KMS-11 (cell line): ENCODE measurements at regions not wholly inside any gene's neighbourhood (a gene's known extent, or its start where the extent isn't known, plus 50 kb on each side); places are given as distances from the start of the nearest gene placed in this dataset.

Source experiments
- H2AFZ ChIP-seq: fragments of 200-600 bp; sonication (generic); 2 replicates; pipeline ENCODE4 v1.6.1; 2016; ENCODE audit warnings: antibody characterized with exemption, mixed run types, low read depth
- H3K27ac ChIP-seq: fragments of 200-600 bp; sonication (generic); 2 replicates; pipeline ENCODE4 v1.6.1; 2016; ENCODE audit warnings: mild to moderate bottlenecking, mixed run types
- H3K27me3 ChIP-seq: fragments of 200-600 bp; sonication (generic); 2 replicates; pipeline ENCODE4 v1.6.1; 2017; ENCODE audit warnings: mild to moderate bottlenecking, low read depth, mixed run types, moderate library complexity; ENCODE audit not compliant: insufficient read depth
- H3K36me3 ChIP-seq: fragments of 200-600 bp; sonication (generic); 2 replicates; pipeline ENCODE4 v1.6.1; 2017; ENCODE audit warnings: mild to moderate bottlenecking, mixed run types; ENCODE audit not compliant: insufficient read depth
- H3K4me1 ChIP-seq: fragments of 200-600 bp; sonication (generic); 2 replicates; pipeline ENCODE4 v1.6.1; 2016; ENCODE audit warnings: mild to moderate bottlenecking, low read depth, mixed run types; ENCODE audit not compliant: poor library complexity, severe bottlenecking
- H3K4me2 ChIP-seq: fragments of 200-600 bp; sonication (generic); 2 replicates; pipeline ENCODE4 v1.7.0; 2016; ENCODE audit warnings: mild to moderate bottlenecking, mixed run types
- H3K4me3 ChIP-seq: fragments of 200-600 bp; sonication (generic); IDR thresholded peaks from 2 replicates; pipeline ENCODE4 v1.6.1; 2017; ENCODE audit warnings: low read depth, low read length, mixed read lengths; ENCODE audit not compliant: insufficient read depth
- H3K79me2 ChIP-seq: fragments of 200-600 bp; sonication (generic); 2 replicates; pipeline ENCODE4 v1.6.1; 2016; ENCODE audit warnings: low read depth, mixed run types; ENCODE audit not compliant: insufficient read depth
- H3K9ac ChIP-seq: fragments of 200-600 bp; sonication (generic); 2 replicates; pipeline ENCODE4 v1.6.1; 2016; ENCODE audit warnings: mild to moderate bottlenecking, mixed run types
- H4K20me1 ChIP-seq: fragments of 200-600 bp; sonication (generic); 2 replicates; pipeline ENCODE4 v1.6.1; 2016; ENCODE audit warnings: mild to moderate bottlenecking, mixed run types; ENCODE audit not compliant: insufficient read depth
- TF ChIP-seq, protein P1 (sequence below): fragments of 200-600 bp; sonication (generic); conservative IDR thresholded peaks from 2 replicates; pipeline ENCODE4 v1.6.1; 2017; ENCODE audit warnings: low read depth, mild to moderate bottlenecking, antibody characterized with exemption, low read length, moderate library complexity, mixed read lengths

DNA sequence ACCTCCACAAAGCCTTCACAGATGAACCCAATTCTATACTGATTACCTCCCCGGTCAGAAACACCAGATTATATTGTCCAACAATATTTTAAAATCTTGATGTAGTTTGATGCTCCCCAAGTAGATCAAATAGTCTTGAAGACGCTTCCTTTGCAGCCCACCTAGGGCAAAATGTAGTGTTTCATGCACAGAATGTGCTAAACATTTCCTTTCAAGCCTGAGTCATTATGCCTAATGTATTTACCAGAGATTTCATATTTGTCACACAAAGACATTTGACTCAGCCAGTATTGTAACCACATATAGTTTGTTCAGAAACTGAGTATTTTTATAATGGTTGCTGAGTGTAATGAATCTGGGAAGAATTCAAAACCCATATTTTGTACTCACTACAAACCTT lies 1396.8 kb downstream of the LRRC4C start:
- Histone ChIP-seq H3K36me3 (no peaks in the 10 kb centered on the region), H3K4me3 (no peak overlapping the region), H3K4me2 (no peak overlapping the region), H3K4me1 (no peaks in the 10 kb centered on the region), H4K20me1 (no peaks in the 10 kb centered on the region), H3K9ac (no peak overlapping the region), H3K27me3 (no peaks in the 10 kb centered on the region), H3K27ac (no peak overlapping the region), H2AFZ (no peak overlapping the region), H3K79me2 (no peaks in the 10 kb centered on the region)
- TF ChIP-seq, protein P1, sequence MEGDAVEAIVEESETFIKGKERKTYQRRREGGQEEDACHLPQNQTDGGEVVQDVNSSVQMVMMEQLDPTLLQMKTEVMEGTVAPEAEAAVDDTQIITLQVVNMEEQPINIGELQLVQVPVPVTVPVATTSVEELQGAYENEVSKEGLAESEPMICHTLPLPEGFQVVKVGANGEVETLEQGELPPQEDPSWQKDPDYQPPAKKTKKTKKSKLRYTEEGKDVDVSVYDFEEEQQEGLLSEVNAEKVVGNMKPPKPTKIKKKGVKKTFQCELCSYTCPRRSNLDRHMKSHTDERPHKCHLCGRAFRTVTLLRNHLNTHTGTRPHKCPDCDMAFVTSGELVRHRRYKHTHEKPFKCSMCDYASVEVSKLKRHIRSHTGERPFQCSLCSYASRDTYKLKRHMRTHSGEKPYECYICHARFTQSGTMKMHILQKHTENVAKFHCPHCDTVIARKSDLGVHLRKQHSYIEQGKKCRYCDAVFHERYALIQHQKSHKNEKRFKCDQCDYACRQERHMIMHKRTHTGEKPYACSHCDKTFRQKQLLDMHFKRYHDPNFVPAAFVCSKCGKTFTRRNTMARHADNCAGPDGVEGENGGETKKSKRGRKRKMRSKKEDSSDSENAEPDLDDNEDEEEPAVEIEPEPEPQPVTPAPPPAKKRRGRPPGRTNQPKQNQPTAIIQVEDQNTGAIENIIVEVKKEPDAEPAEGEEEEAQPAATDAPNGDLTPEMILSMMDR: no peak

DNA sequence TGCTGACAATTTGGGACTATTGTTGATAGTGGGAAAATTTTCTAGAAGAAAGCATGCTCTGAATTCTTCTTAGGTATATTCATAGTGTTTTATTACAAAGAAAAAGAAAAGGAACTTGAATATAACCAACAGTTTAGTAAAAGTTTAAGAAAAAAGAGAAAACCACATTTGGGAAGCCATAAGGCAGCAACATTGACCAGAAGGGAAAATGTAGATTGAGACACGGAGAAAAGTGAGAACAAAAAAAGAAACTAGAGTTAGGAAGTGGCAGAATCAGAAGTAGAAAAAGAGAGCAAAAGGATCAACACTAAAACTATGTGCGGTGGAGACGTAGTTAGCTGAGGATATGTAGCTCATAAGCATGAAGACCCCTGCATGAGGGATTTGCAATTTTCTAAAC lies 1398.2 kb downstream of the LRRC4C start:
- H3K36me3 ChIP-seq: no peaks in the 10 kb centered on the region
- TF ChIP-seq, protein P1: no peak

DNA sequence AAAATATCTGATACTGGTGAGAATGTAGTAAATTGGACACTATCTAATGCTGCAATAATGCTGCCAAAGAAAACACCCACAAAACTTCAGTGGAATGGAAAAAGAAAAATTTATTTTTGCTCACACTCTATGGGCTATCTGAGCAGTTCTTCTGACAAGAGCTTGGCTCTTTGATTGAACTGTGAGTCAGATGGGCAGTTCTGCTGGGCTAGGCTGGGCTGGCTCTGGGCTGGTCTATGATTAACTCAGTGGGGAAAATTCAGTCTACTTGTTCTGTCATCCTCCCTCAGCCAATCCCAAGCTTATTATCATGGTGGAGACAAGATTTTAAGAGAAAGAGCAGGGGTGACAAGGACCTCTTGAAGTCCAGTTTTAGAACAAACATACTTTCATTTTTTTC lies 1404.8 kb downstream of the LRRC4C start:
- H2AFZ ChIP-seq: no peak overlapping the region
- TF ChIP-seq, protein P1: no peak
- H3K4me3 ChIP-seq: no peak overlapping the region
- no peaks in the 10 kb centered on the region for H3K4me1 ChIP-seq
- H3K4me2 ChIP-seq: no peak overlapping the region
- no peak overlapping the region for H3K9ac ChIP-seq
- no peaks in the 10 kb centered on the region for H3K36me3 ChIP-seq
- H3K79me2 ChIP-seq: no peaks in the 10 kb centered on the region
- no peaks in the 10 kb centered on the region for H4K20me1 ChIP-seq
- no peaks in the 10 kb centered on the region for H3K27me3 ChIP-seq
- no peak overlapping the region for H3K27ac ChIP-seq

More for the DNA sequence above, 1398.2 kb downstream of the LRRC4C start:
- H3K27ac ChIP-seq: no peak overlapping the region
- no peaks in the 10 kb centered on the region for H3K27me3 ChIP-seq
- H3K79me2 ChIP-seq: no peaks in the 10 kb centered on the region
- no peaks in the 10 kb centered on the region for H3K4me1 ChIP-seq
- H2AFZ ChIP-seq: no peak overlapping the region
- H4K20me1 ChIP-seq: no peaks in the 10 kb centered on the region
- H3K9ac ChIP-seq: no peak overlapping the region
- no peak overlapping the region for H3K4me2 ChIP-seq
- H3K4me3 ChIP-seq: no peak overlapping the region

DNA sequence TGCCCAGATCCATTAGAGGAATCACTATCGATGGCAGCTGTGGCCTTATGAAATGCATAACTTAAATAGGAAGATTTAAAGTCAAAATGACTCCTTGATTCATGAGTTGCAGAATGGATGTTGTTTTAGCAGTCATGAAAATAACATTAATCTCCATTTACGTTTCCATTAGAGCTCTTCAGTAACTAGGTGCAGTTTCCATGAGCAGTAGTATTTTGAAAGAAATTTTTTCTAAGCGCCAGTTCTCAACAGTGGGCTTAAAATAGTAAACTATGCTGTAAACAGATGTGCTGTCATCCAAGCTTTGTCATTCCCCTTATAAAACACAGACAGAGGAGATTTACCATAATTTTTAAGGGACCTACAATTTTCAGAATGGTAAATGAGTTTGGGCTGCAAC lies 1414.1 kb downstream of the LRRC4C start:
- H3K4me2 ChIP-seq: no peak overlapping the region
- H2AFZ ChIP-seq: no peak overlapping the region
- H4K20me1 ChIP-seq: no peaks in the 10 kb centered on the region
- H3K9ac ChIP-seq: no peak overlapping the region
- H3K36me3 ChIP-seq: no peaks in the 10 kb centered on the region
- TF ChIP-seq, protein P1: no peak
- H3K27ac ChIP-seq: no peak overlapping the region
- H3K4me1 ChIP-seq: no peaks in the 10 kb centered on the region
- no peaks in the 10 kb centered on the region for H3K79me2 ChIP-seq
- no peaks in the 10 kb centered on the region for H3K27me3 ChIP-seq
- H3K4me3 ChIP-seq: no peak overlapping the region
